Trophoblast cell (in vitro differentiated cells and primary cell): ENCODE measurements at regions not wholly inside any gene's neighbourhood (a gene's known extent, or its start where the extent isn't known, plus 50 kb on each side); places are given as distances from the start of the nearest gene placed in this dataset.
A peak's percentile ranks its signal among the peaks of the same experiment; 100 is the strongest.

Experiments used
- DNase-seq, 2 donors: peaks; one replicate each; pipeline ENCODE4 v3.0.0-alpha.2; 2016
- H2AFZ ChIP-seq: 2 replicates; pipeline ENCODE4 v1.6.1; 2013; ENCODE audit warnings: low read length, moderate library complexity, mild to moderate bottlenecking; ENCODE audit not compliant: insufficient read depth, poor library complexity
- H2AK5ac ChIP-seq: 2 replicates; pipeline ENCODE4 v1.6.1; 2013; ENCODE audit warnings: mild to moderate bottlenecking, low read length
- H2BK120ac ChIP-seq: 2 replicates; pipeline ENCODE4 v1.6.1; 2013; ENCODE audit warnings: low read length, mild to moderate bottlenecking, moderate library complexity; ENCODE audit not compliant: insufficient read depth, poor library complexity
- H2BK12ac ChIP-seq: 2 replicates; pipeline ENCODE4 v1.6.1; 2013; ENCODE audit warnings: mild to moderate bottlenecking, low read length, moderate library complexity
- H2BK5ac ChIP-seq: 2 replicates; pipeline ENCODE4 v1.6.1; 2013; ENCODE audit warnings: low read length, low read depth, moderate library complexity, mild to moderate bottlenecking; ENCODE audit not compliant: poor library complexity
- H3K14ac ChIP-seq: 2 replicates; pipeline ENCODE4 v1.6.1; 2013; ENCODE audit warnings: mild to moderate bottlenecking, low read length
- H3K18ac ChIP-seq: 2 replicates; pipeline ENCODE4 v1.6.1; 2013; ENCODE audit warnings: mild to moderate bottlenecking, low read length
- H3K23ac ChIP-seq: 2 replicates; pipeline ENCODE4 v1.6.1; 2013; ENCODE audit warnings: low read length
- H3K27ac ChIP-seq: 2 replicates; pipeline ENCODE4 v1.5.1; 2013; ENCODE audit warnings: low read depth, mild to moderate bottlenecking, inconsistent platforms, low read length, moderate library complexity
- H3K27me3 ChIP-seq: 2 replicates; pipeline ENCODE4 v1.6.1; 2013; ENCODE audit warnings: inconsistent platforms, mild to moderate bottlenecking, low read length, moderate library complexity; ENCODE audit not compliant: insufficient read depth
- H3K36me3 ChIP-seq, 2 experiments: 1 replicate in 1 of 2; 2 replicates in 1 of 2; pipeline ENCODE4 v1.6.1; 2013; ENCODE audit warnings: low read length in 2 of 2, mild to moderate bottlenecking in 2 of 2, moderate library complexity in 1 of 2; ENCODE audit not compliant: insufficient read depth in 2 of 2, control insufficient read depth in 1 of 2
- H3K4ac ChIP-seq: 2 replicates; pipeline ENCODE4 v1.6.1; 2013; ENCODE audit warnings: low read depth, mild to moderate bottlenecking, low read length, moderate library complexity
- H3K4me1 ChIP-seq, 2 experiments: 1 replicate in 1 of 2; 2 replicates in 1 of 2; pipeline ENCODE4 v1.6.1; 2013; ENCODE audit warnings: low read length in 2 of 2, mild to moderate bottlenecking in 2 of 2, moderate library complexity in 1 of 2; ENCODE audit not compliant: insufficient read depth in 2 of 2, control insufficient read depth in 1 of 2
- H3K4me2 ChIP-seq: 2 replicates; pipeline ENCODE4 v1.6.1; 2013; ENCODE audit warnings: inconsistent platforms, mild to moderate bottlenecking, low read length, moderate library complexity
- H3K4me3 ChIP-seq: 2 replicates; pipeline ENCODE4 v1.5.1; 2013; ENCODE audit warnings: mild to moderate bottlenecking, low read depth, low read length, inconsistent platforms
- H3K79me1 ChIP-seq: one replicate; pipeline ENCODE4 v1.6.1; 2013; ENCODE audit warnings: low read length
- H3K79me2 ChIP-seq: 2 replicates; pipeline ENCODE4 v1.6.1; 2013; ENCODE audit warnings: low read length, mild to moderate bottlenecking; ENCODE audit not compliant: control insufficient read depth, insufficient read depth, poor library complexity
- H3K9ac ChIP-seq: 2 replicates; pipeline ENCODE4 v1.6.1; 2013; ENCODE audit warnings: mild to moderate bottlenecking, low read length
- H3K9me3 ChIP-seq: 2 replicates; pipeline ENCODE4 v1.6.1; 2013; ENCODE audit warnings: low read depth, mild to moderate bottlenecking, control low read depth, inconsistent platforms, low read length; ENCODE audit not compliant: insufficient read depth
- H4K12ac ChIP-seq: 2 replicates; pipeline ENCODE4 v1.6.1; 2013; ENCODE audit warnings: low read depth, mild to moderate bottlenecking, low read length, moderate library complexity
- H4K8ac ChIP-seq: 2 replicates; pipeline ENCODE4 v1.6.1; 2013; ENCODE audit warnings: low read depth, mild to moderate bottlenecking, low read length, moderate library complexity
- H4K91ac ChIP-seq: one replicate; pipeline ENCODE4 v1.6.1; 2013; ENCODE audit warnings: low read depth, mild to moderate bottlenecking, low read length, moderate library complexity
- WGBS: extraction: QIAGEN DNeasy Blood & Tissue Kit; methylation state at CpG from one replicate; pipeline ENCODE4 v1.1.7; 2013; ENCODE audit warnings: missing lambda C conversion rate; ENCODE audit not compliant: insufficient read length, insufficient coverage; ENCODE audit errors: extremely low coverage; 5-methylcytosine and 5-hydroxymethylcytosine counted together

DNA sequence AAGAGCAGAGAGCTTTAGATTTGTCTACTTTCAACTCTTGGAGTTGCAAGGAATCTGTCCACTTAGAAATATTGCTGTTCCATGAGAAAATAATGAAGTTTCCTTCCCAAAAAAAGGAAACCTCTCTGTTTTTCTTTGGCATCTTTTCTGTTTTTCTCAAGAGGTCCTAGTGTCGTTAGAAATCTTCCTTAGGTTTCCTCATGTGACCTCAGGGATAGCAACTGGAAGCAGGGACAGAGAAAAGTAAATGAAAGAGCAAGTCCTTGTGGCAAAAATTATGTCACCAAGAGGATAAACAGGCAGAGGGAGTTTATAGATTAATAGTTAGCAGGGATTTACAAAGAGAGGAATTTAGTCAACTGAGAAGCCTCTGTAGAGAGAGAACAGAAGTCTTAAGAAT, 478.4 kb upstream of the ADGRL3 start:
- H3K9me3 ChIP-seq, result no peaks in the 10 kb centered on the region
- no peak overlapping the region for H3K9ac ChIP-seq
- DNase-seq, result no peak
- no peaks in the 10 kb centered on the region for H3K36me3 ChIP-seq
- peaks cover 3 to 6% of the 10 kb centered on the region in 2 experiments for H3K4me1 ChIP-seq
- H4K91ac ChIP-seq, result no peak overlapping the region
- no peaks in the 10 kb centered on the region for H3K27me3 ChIP-seq
- H2AFZ ChIP-seq, result no peak overlapping the region
- peaks cover 2% of the 10 kb centered on the region for H3K79me2 ChIP-seq
- H3K4me2 ChIP-seq, result no peak overlapping the region
- H2BK12ac ChIP-seq, result no peak overlapping the region
- no peak overlapping the region for H2AK5ac ChIP-seq
- no peak overlapping the region for H3K27ac ChIP-seq
- H3K79me1 ChIP-seq, result peaks cover 5% of the 10 kb centered on the region
- H2BK120ac ChIP-seq, result no peak overlapping the region
- H3K18ac ChIP-seq, result no peak overlapping the region
- no peak overlapping the region for H3K4me3 ChIP-seq
- no peak overlapping the region for H2BK5ac ChIP-seq
- WGBS, result no CpG with 5 or more reads among the region's 1 CpG
- no peak overlapping the region for H3K23ac ChIP-seq
- no peak overlapping the region for H4K8ac ChIP-seq
- no peak overlapping the region for H3K14ac ChIP-seq
- no peak overlapping the region for H4K12ac ChIP-seq
- no peak overlapping the region for H3K4ac ChIP-seq

DNA sequence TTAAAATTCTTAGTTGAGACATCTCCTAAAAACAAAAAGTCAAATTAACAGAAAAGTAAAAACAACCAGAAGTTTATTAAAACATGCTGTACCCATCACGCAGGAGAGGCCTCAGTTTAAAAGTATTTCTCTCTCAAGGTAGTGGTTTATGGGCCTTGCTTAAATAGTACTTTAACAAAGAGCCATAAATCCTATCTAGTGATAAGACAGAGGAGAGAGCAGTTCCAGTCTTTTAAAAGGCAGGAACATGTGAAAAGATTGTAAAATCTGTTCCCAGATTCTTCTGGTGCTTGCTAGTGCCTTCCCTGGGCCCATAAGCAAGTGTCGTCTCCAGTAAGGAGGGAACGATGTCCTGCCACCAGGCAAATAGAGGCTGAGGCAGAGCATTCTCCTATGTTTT, 476.3 kb upstream of the ADGRL3 start:
- Histone ChIP-seq H2AFZ (no peak overlapping the region), H4K8ac (no peak overlapping the region), H3K27me3 (no peaks in the 10 kb centered on the region), H3K4me1 (peaks cover 3 to 6% of the 10 kb centered on the region in 2 experiments), H3K23ac (no peak overlapping the region), H3K18ac (no peak overlapping the region), H3K79me2 (peaks cover 2% of the 10 kb centered on the region), H3K9me3 (no peaks in the 10 kb centered on the region), H3K27ac (peak overlapping the region; percentile 83), H2BK5ac (peak overlapping the region; percentile 42), H3K79me1 (peaks cover 5% of the 10 kb centered on the region), H3K14ac (no peak overlapping the region), H4K12ac (no peak overlapping the region), H3K4me3 (no peak overlapping the region), H2AK5ac (no peak overlapping the region), H3K4me2 (no peak overlapping the region), H4K91ac (peak overlapping the region; percentile 96), H3K9ac (no peak overlapping the region), H3K4ac (no peak overlapping the region), H3K36me3 (no peaks in the 10 kb centered on the region), H2BK12ac (no peak overlapping the region), H2BK120ac (no peak overlapping the region)
- WGBS, result no CpG with 5 or more reads among the region's 3 CpGs
- no peak for DNase-seq

DNA sequence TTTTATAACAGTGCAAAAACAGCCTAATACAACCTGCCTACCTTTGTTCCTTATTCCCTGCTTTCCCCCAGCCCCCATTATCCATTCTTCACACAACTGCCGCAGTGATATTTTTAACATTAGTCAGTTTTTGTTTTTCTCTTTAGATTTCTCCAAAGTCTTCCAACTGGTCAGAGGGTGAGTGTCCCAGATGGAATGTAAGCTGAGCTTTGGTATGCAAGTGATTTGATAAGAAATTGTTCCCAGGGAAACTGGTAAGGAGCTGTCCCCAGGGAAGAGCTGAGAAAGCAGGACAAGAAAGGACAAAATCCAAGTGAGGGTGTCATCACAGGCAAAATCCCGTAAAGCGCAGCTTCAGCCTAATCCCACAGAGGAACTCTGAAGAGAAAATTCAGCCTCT, 475.5 kb upstream of the ADGRL3 start:
- Histone ChIP-seq H3K27ac (peak overlapping the region; percentile 83), H3K79me1 (peaks cover 5% of the 10 kb centered on the region), H3K79me2 (peaks cover 2% of the 10 kb centered on the region), H3K4me3 (no peak overlapping the region), H3K14ac (no peak overlapping the region), H2BK5ac (no peak overlapping the region), H3K36me3 (no peaks in the 10 kb centered on the region), H4K8ac (no peak overlapping the region), H4K91ac (peak overlapping the region; percentile 96), H3K27me3 (no peaks in the 10 kb centered on the region), H3K9ac (no peak overlapping the region), H3K18ac (no peak overlapping the region), H3K4me2 (peak overlapping the region; percentile 34), H3K23ac (no peak overlapping the region), H3K4ac (no peak overlapping the region), H2BK120ac (peak overlapping the region; percentile 92), H2BK12ac (peak overlapping the region; percentile 78), H4K12ac (no peak overlapping the region), H2AFZ (no peak overlapping the region), H3K9me3 (no peaks in the 10 kb centered on the region), H3K4me1 (peaks cover 3 to 6% of the 10 kb centered on the region in 2 experiments), H2AK5ac (no peak overlapping the region)
- DNase-seq, result peak; percentile 71 to 93
- whole genome bisulfite sequencing, result no CpG with 5 or more reads among the region's 3 CpGs

DNA sequence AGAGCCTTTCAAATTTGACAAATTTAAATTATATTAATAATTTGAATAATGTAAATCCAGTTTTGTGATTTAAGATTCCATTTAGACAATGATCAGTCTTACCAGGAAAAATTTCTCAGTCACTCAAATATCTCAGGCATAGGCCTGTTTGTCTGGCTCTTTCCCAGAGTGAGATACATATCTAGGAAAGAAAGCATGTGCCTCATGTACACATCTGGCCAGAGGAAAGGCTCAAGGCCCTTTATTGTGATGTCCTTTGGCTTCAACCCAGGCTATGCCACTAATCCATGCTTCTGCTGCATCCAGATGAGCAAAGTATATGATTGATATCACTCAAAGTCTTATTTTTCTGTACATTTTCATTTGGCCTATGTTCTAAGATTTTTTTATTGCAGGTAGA, 473.3 kb upstream of the ADGRL3 start:
- Histone ChIP-seq H2BK120ac (no peak overlapping the region), H3K79me2 (peaks cover 2% of the 10 kb centered on the region), H3K9ac (no peak overlapping the region), H3K27me3 (no peaks in the 10 kb centered on the region), H2AFZ (no peak overlapping the region), H3K23ac (no peak overlapping the region), H2BK5ac (no peak overlapping the region), H2AK5ac (no peak overlapping the region), H3K79me1 (peaks cover 5% of the 10 kb centered on the region), H3K4me2 (no peak overlapping the region), H4K91ac (no peak overlapping the region), H3K36me3 (no peaks in the 10 kb centered on the region), H3K4me3 (no peak overlapping the region), H3K27ac (no peak overlapping the region), H3K4me1 (peaks cover 3 to 6% of the 10 kb centered on the region in 2 experiments), H3K4ac (no peak overlapping the region), H3K18ac (no peak overlapping the region), H4K12ac (no peak overlapping the region), H3K14ac (no peak overlapping the region), H2BK12ac (no peak overlapping the region), H4K8ac (no peak overlapping the region), H3K9me3 (no peaks in the 10 kb centered on the region)
- peak; percentile 26 to 51 for DNase-seq
